Endothelial cell of umbilical vein (primary cell): ENCODE measurements at regions not wholly inside any gene's neighbourhood (a gene's known extent, or its start where the extent isn't known, plus 50 kb on each side); places are given as distances from the start of the nearest gene placed in this dataset.

Source experiments
- BruUV-seq: library from RNA; stranded (reverse); fragments of 400-500 nt; replicated peaks from 2 replicates; lab custom pipeline; 2021; lab: Mats Ljungman, UMichigan
- CTCF ChIA-PET: fragments of 300-600, 350-600 bp; sonication (Branson Sonifier 250); formaldehyde crosslinking; loops from one replicate; lab custom pipeline; 2021; ENCODE audit warnings: antibody characterized with exemption, inconsistent platforms; lab: Charles Lee
- POLR2A ChIA-PET: fragments of 300-600, 350-600 bp; sonication (Branson Sonifier 250); formaldehyde crosslinking; loops from one replicate; lab custom pipeline; 2021; ENCODE audit warnings: antibody characterized with exemption, inconsistent platforms; lab: Charles Lee
- DNase-seq: peaks from one replicate; pipeline ENCODE4 v3.0.0-alpha.2; 2011; ENCODE audit warnings: low read depth, low spot score
- FAIRE-seq: peaks from 2 replicates; lab custom pipeline; 2011; peaks lifted over from hg19 to GRCh38; lab: Jason Lieb, UNC
- H2AFZ ChIP-seq: 2 replicates; pipeline ENCODE4 v1.6.0; 2012; ENCODE audit warnings: low read depth, low read length, control low read depth, inconsistent platforms
- H3K27ac ChIP-seq: 2 replicates; pipeline ENCODE4 v1.5.1; 2011; ENCODE audit warnings: low read depth, mild to moderate bottlenecking, control low read depth, low read length, moderate library complexity; ENCODE audit not compliant: insufficient read depth
- H3K27me3 ChIP-seq, 2 experiments: 2 replicates each; pipeline versions ENCODE4 v1.6.0 to v1.6.1; 2011; ENCODE audit warnings: low read length in 2 of 2, mixed read lengths in 1 of 2; ENCODE audit not compliant: control insufficient read depth in 2 of 2, insufficient read depth in 2 of 2
- H3K36me3 ChIP-seq, 2 experiments: 2 replicates in 1 of 2; 3 replicates in 1 of 2; pipeline ENCODE4 v1.5.1; 2011; ENCODE audit warnings: low read length in 2 of 2, mild to moderate bottlenecking in 1 of 2, moderate library complexity in 1 of 2; ENCODE audit not compliant: control insufficient read depth in 2 of 2, insufficient read depth in 2 of 2; ENCODE audit errors: extremely low read depth in 1 of 2
- H3K4me1 ChIP-seq: 3 replicates; pipeline ENCODE4 v1.5.1; 2011; ENCODE audit warnings: mild to moderate bottlenecking, low read length; ENCODE audit not compliant: control insufficient read depth, insufficient read depth; ENCODE audit errors: extremely low read depth
- H3K4me2 ChIP-seq: 2 replicates; pipeline ENCODE4 v1.6.1; 2011; ENCODE audit warnings: low read length, control low read depth, mixed read lengths; ENCODE audit not compliant: insufficient read depth
- H3K4me3 ChIP-seq, 3 experiments: fragments of 200-600 bp in 1 of 3; sonication (generic), shearing (Covaris generic) in 1 of 3; replicated peaks in 1 of 3; 2 replicates each; pipeline ENCODE4 v1.5.1; 2011 to 2016; ENCODE audit warnings: control low read depth in 3 of 3, low read length in 3 of 3, mild to moderate bottlenecking in 2 of 3, inconsistent platforms in 1 of 3, low read depth in 1 of 3, moderate library complexity in 1 of 3; ENCODE audit not compliant: insufficient read depth in 1 of 3
- H3K79me2 ChIP-seq: 2 replicates; pipeline ENCODE4 v1.6.0; 2012; ENCODE audit warnings: low read length, inconsistent platforms; ENCODE audit not compliant: control insufficient read depth, insufficient read depth
- H3K9ac ChIP-seq: replicated peaks from 2 replicates; pipeline ENCODE3; 2011; ENCODE audit warnings: low read length, control low read depth; ENCODE audit not compliant: insufficient read depth; ENCODE audit errors: extremely low read depth
- H3K9me1 ChIP-seq: replicated peaks from 3 replicates; pipeline ENCODE4 v1.6.0; 2011; ENCODE audit warnings: mild to moderate bottlenecking, low read length; ENCODE audit not compliant: control insufficient read depth, insufficient read depth; ENCODE audit errors: extremely low read depth
- H3K9me3 ChIP-seq: replicated peaks from 2 replicates; pipeline ENCODE4 v1.5.1; 2012; ENCODE audit warnings: low read length, inconsistent platforms; ENCODE audit not compliant: control insufficient read depth, insufficient read depth
- H4K20me1 ChIP-seq: replicated peaks from 2 replicates; pipeline ENCODE3; 2011; ENCODE audit warnings: mild to moderate bottlenecking, low read length; ENCODE audit not compliant: control insufficient read depth, insufficient read depth; ENCODE audit errors: extremely low read depth
- CTCF ChIP-seq, 2 donors: IDR thresholded peaks; 1 replicate in 1 of 2; 2 replicates in 1 of 2; pipeline ENCODE4 v1.5.1; 2011; ENCODE audit warnings: low read length in 2 of 2, mild to moderate bottlenecking in 2 of 2, moderate library complexity in 2 of 2, control low read depth in 1 of 2, inconsistent platforms in 1 of 2, low read depth in 1 of 2; ENCODE audit not compliant: insufficient read depth in 1 of 2; ENCODE audit errors: extremely low read depth in 1 of 2
- EZH2 ChIP-seq: IDR thresholded peaks from 2 replicates; pipeline ENCODE4 v1.6.1; 2012; ENCODE audit warnings: borderline replicate concordance, low read depth, mild to moderate bottlenecking, moderate library complexity, low read length, inconsistent platforms; ENCODE audit not compliant: severe bottlenecking
- FOS ChIP-seq: IDR thresholded peaks from 2 replicates; pipeline ENCODE4 v1.6.1; 2011; ENCODE audit warnings: mild to moderate bottlenecking, low read length, moderate library complexity, borderline replicate concordance; ENCODE audit not compliant: insufficient read depth
- GATA2 ChIP-seq: IDR thresholded peaks from 2 replicates; pipeline ENCODE4 v1.7.0; 2011; ENCODE audit warnings: low read depth, mild to moderate bottlenecking, moderate library complexity, mixed read lengths, low read length; ENCODE audit not compliant: insufficient read length, insufficient read depth
- JUN ChIP-seq: IDR thresholded peaks from 2 replicates; pipeline ENCODE4 v1.6.1; 2011; ENCODE audit warnings: borderline replicate concordance, low read depth; ENCODE audit not compliant: insufficient read length, insufficient read depth
- MAX ChIP-seq: IDR thresholded peaks from 2 replicates; pipeline ENCODE4 v1.6.1; 2011; ENCODE audit not compliant: insufficient read depth, insufficient read length
- MYC ChIP-seq: IDR thresholded peaks from one replicate; pipeline ENCODE4 v1.6.1; 2011; ENCODE audit warnings: mild to moderate bottlenecking, low read depth, low read length
- POLR2A ChIP-seq: IDR thresholded peaks from 2 replicates; pipeline ENCODE4 v1.6.1; 2012; ENCODE audit warnings: low read depth, mild to moderate bottlenecking, control low read depth, low read length
- POLR2AphosphoS5 ChIP-seq: IDR thresholded peaks from 2 replicates; pipeline ENCODE4 v1.6.1; 2012; ENCODE audit warnings: low read depth, mild to moderate bottlenecking, control low read depth, low read length, moderate library complexity; ENCODE audit not compliant: insufficient read depth
- dilution Hi-C: fragments of 300-500 bp; cut with MboI; formaldehyde crosslinking; loops from one replicate; pipeline ENCODE4 v1.15.0; 2019; ENCODE audit warnings: low sequenced_read_pairs; ENCODE audit not compliant: extremely low pct_ligation_motif_present
- intact Hi-C: fragments of 100-400 bp; cut with micrococcal nuclease; formaldehyde crosslinking; loops from one replicate; pipeline ENCODE4 v1.10.0; 2022

GRCh38 chr18:75912829-75913228 lies 485.3 kb upstream of the SMIM21 start:
- no TSS peak for BruUV-seq
- Histone ChIP-seq H3K36me3 (no peaks in the 10 kb centered on the region), H3K27me3 (no peaks in the 10 kb centered on the region), H3K4me1 (no peaks in the 10 kb centered on the region), H3K9ac (no peak overlapping the region), H3K4me2 (no peak overlapping the region), H3K9me3 (peaks cover 8% of the 10 kb centered on the region), H3K79me2 (no peaks in the 10 kb centered on the region), H3K27ac (no peak overlapping the region), H3K4me3 (no peak overlapping the region), H2AFZ (no peak overlapping the region), H3K9me1 (no peaks in the 10 kb centered on the region), H4K20me1 (no peaks in the 10 kb centered on the region)
- POLR2A ChIA-PET = no interaction called here
- dilution Hi-C loops (no loop called here), intact Hi-C loops (no loop called here)
- TF ChIP-seq FOS = no peak
- no peak for TF ChIP-seq POLR2A
- TF ChIP-seq MYC = no peak
- TF ChIP-seq GATA2 = no peak
- no peak for TF ChIP-seq POLR2AphosphoS5
- no peak for TF ChIP-seq MAX
- TF ChIP-seq JUN = no peak
- TF ChIP-seq CTCF (IDR thresholded peaks at IDR 0.05; ENCODE audit: extremely low read depth in 1 of 2, insufficient read depth in 1 of 2, low read depth in 1 of 2, low read length in 2 of 2) = no peak
- TF ChIP-seq EZH2 = no peak
- DNase-seq (no peak), FAIRE-seq (no peak)
- CTCF ChIA-PET = no interaction called here
